ENCODE measurements at regions not wholly inside any gene's neighbourhood (a gene's known extent, or its start where the extent isn't known, plus 50 kb on each side); places are given as distances from the start of the nearest gene placed in this dataset.

DNA sequence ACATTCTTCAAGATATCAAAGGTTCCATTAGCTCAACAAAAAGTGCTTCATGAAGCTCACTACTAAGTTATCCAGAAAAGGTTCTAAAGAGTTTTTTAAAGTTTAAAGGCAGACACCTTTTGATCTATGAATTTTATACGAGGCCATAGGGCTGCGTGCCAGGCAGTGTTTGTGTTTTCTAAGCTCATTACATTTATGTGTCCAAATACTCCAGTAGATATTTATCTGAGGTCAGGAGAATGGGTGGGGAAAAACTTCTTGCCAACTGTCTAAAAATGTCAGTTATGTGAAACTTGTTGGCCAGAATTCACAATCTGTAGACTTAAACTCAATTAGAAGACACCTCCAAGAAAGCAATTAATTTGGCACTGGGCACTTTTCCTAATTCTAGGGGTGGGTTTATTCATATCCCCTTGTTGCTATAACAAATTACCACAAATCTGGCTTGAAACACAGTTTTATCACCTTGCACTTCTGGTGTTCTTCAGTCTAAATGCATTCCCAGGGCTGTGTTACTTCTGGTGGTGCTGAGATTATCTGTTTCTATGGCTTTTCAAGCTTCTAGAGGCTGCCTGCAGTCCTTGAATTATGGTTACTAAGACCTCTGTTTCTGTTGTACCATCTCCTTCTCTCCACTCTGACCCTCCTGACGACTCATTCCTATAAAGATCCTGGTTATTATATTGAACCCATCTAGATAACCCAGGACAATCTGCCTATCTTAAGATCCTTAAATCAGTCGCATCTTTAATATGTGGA, 1030.4 kb upstream of the CNTN5 start:
- no peaks in the 10 kb centered on the region for H3K9me3 ChIP-seq (ENCODE audit: control insufficient read depth, insufficient read depth, low read length)
- no peak overlapping the region for H4K91ac ChIP-seq (ENCODE audit: insufficient read depth, low read depth, low read length)
- no TSS peak for BruUV-seq (replicated peaks)
- H3K27me3 ChIP-seq (ENCODE audit: control insufficient read depth, insufficient read depth, low read length) = no peaks in the 10 kb centered on the region
- no peak overlapping the region for H3K14ac ChIP-seq (replicated peaks; ENCODE audit: low read depth, low read length)
- no peak overlapping the region for H3K9ac ChIP-seq (ENCODE audit: low read depth, low read length)
- no peaks in the 10 kb centered on the region for H3K79me1 ChIP-seq (ENCODE audit: low read depth in 1 of 2, low read length in 2 of 2)
- H3K4me1 ChIP-seq (ENCODE audit: control insufficient read depth, insufficient read depth, low read length) = no peaks in the 10 kb centered on the region; the same call in 1 of the 2 replicates
- H3K4me3 ChIP-seq (ENCODE audit: insufficient read depth, low read depth, low read length) = no peak overlapping the region
- H2BK20ac ChIP-seq (ENCODE audit: low read depth, low read length) = no peak overlapping the region
- H4K8ac ChIP-seq (ENCODE audit: low read depth in 2 of 2, low read length in 2 of 2) = no peak overlapping the region
- no peak overlapping the region for H2AK5ac ChIP-seq (ENCODE audit: low read depth, low read length)
- dilution Hi-C loops (cut with HindIII; ENCODE audit: low sequenced_read_pairs, unreplicated experiment) = no loop called here
- no peak overlapping the region for H3K18ac ChIP-seq (ENCODE audit: low read depth, low read length)
- H3K23ac ChIP-seq (ENCODE audit: low read depth, low read length) = no peak overlapping the region
- H2BK15ac ChIP-seq (ENCODE audit: low read depth, low read length) = no peak overlapping the region
- H2AK9ac ChIP-seq (replicated peaks; ENCODE audit: low read depth, low read length, poor library complexity) = no peak overlapping the region
- no peak overlapping the region for H2AFZ ChIP-seq (replicated peaks; ENCODE audit: low read length, poor library complexity)
- H2BK5ac ChIP-seq (ENCODE audit: low read depth, low read length, poor library complexity, severe bottlenecking) = no peak overlapping the region
- DNase-seq (no peak), ATAC-seq (ENCODE audit: low read depth) (peak; percentile 17; the same call in 1 of the 2 replicates)
- H3K4ac ChIP-seq (ENCODE audit: low read depth, low read length) = no peak overlapping the region
- H2BK120ac ChIP-seq (ENCODE audit: low read depth, low read length) = no peak overlapping the region
- H3K36me3 ChIP-seq (ENCODE audit: control insufficient read depth, insufficient read depth, low read length) = no peaks in the 10 kb centered on the region
- no peak overlapping the region for H3K4me2 ChIP-seq (ENCODE audit: low read depth, low read length)
- WGBS, 2 experiments (ENCODE audit: extremely low coverage in 2 of 2, insufficient read length in 1 of 2) = no CpG with 5 or more reads among the region's 4 CpGs
- no peaks in the 10 kb centered on the region for H3K9me1 ChIP-seq (ENCODE audit: insufficient read depth, low read length)
- H3K56ac ChIP-seq (ENCODE audit: extremely low read depth, insufficient read depth, low read length) = no peak overlapping the region
- no peak overlapping the region for H3K27ac ChIP-seq (ENCODE audit: insufficient read depth, low read length)
- H4K20me1 ChIP-seq (ENCODE audit: insufficient read depth, low read length) = no peaks in the 10 kb centered on the region
- in situ Hi-C loops (cut with MboI; ENCODE audit: low sequenced_read_pairs) = no loop called here
- intact Hi-C loops (cut with micrococcal nuclease) = no loop called here
- no peak overlapping the region for H4K5ac ChIP-seq (ENCODE audit: low read depth, low read length)
- TF ChIP-seq MXI1 (IDR thresholded peaks at IDR 0.05; ENCODE audit: borderline replicate concordance, low read depth, low read length) = no peak
- no peak for TF ChIP-seq MAFK (IDR thresholded peaks at IDR 0.05; ENCODE audit: low read depth, low read length)
- TF ChIP-seq, protein P1, sequence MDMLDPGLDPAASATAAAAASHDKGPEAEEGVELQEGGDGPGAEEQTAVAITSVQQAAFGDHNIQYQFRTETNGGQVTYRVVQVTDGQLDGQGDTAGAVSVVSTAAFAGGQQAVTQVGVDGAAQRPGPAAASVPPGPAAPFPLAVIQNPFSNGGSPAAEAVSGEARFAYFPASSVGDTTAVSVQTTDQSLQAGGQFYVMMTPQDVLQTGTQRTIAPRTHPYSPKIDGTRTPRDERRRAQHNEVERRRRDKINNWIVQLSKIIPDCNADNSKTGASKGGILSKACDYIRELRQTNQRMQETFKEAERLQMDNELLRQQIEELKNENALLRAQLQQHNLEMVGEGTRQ (IDR thresholded peaks at IDR 0.05; ENCODE audit: low read depth, low read length) = no peak
- TF ChIP-seq, protein P2, sequence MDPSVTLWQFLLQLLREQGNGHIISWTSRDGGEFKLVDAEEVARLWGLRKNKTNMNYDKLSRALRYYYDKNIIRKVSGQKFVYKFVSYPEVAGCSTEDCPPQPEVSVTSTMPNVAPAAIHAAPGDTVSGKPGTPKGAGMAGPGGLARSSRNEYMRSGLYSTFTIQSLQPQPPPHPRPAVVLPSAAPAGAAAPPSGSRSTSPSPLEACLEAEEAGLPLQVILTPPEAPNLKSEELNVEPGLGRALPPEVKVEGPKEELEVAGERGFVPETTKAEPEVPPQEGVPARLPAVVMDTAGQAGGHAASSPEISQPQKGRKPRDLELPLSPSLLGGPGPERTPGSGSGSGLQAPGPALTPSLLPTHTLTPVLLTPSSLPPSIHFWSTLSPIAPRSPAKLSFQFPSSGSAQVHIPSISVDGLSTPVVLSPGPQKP (IDR thresholded peaks at IDR 0.05; ENCODE audit: borderline replicate concordance, low read depth, low read length) = no peak
- TF ChIP-seq CEBPB (IDR thresholded peaks at IDR 0.05; ENCODE audit: low read depth, low read length) = no peak
- TF ChIP-seq FOS (IDR thresholded peaks at IDR 0.05; ENCODE audit: low read depth, low read length) = no peak
- no peak for TF ChIP-seq NFE2L2 (IDR thresholded peaks at IDR 0.05; ENCODE audit: low read depth, low read length)
- no peak for TF ChIP-seq RCOR1 (IDR thresholded peaks at IDR 0.05; ENCODE audit: insufficient replicate concordance, low read length)
- no peak for TF ChIP-seq MAZ (IDR thresholded peaks at IDR 0.05; ENCODE audit: borderline replicate concordance, low read depth, low read length)
- no peak for TF ChIP-seq RAD21 (IDR thresholded peaks at IDR 0.05; ENCODE audit: low read length)
- TF ChIP-seq, protein P3, sequence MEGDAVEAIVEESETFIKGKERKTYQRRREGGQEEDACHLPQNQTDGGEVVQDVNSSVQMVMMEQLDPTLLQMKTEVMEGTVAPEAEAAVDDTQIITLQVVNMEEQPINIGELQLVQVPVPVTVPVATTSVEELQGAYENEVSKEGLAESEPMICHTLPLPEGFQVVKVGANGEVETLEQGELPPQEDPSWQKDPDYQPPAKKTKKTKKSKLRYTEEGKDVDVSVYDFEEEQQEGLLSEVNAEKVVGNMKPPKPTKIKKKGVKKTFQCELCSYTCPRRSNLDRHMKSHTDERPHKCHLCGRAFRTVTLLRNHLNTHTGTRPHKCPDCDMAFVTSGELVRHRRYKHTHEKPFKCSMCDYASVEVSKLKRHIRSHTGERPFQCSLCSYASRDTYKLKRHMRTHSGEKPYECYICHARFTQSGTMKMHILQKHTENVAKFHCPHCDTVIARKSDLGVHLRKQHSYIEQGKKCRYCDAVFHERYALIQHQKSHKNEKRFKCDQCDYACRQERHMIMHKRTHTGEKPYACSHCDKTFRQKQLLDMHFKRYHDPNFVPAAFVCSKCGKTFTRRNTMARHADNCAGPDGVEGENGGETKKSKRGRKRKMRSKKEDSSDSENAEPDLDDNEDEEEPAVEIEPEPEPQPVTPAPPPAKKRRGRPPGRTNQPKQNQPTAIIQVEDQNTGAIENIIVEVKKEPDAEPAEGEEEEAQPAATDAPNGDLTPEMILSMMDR (conservative IDR thresholded peaks at IDR 0.05; ENCODE audit: low read depth, low read length) = no peak
- TF ChIP-seq RFX5 (IDR thresholded peaks at IDR 0.05; ENCODE audit: low read depth, low read length) = no peak
- TF ChIP-seq SMC3 (IDR thresholded peaks at IDR 0.05; ENCODE audit: low read depth, low read length) = no peak
- TF ChIP-seq POLR2A (IDR thresholded peaks at IDR 0.05; ENCODE audit: low read depth, low read length) = no peak
- TF ChIP-seq CHD1 (IDR thresholded peaks at IDR 0.05; ENCODE audit: low read depth, low read length) = no peak
- TF ChIP-seq BHLHE40 (IDR thresholded peaks at IDR 0.05; ENCODE audit: low read depth, low read length) = no peak
- ChIA-PET POLR2A (ENCODE audit: unreplicated experiment) (no interaction called here), CTCF (no interaction called here)

Measured in IMR-90 (cell line).